Activated T-cell treated with anti-CD3 and anti-CD28 coated beads for 1 hour (primary cell): ENCODE measurements at regions not wholly inside any gene's neighbourhood (a gene's known extent, or its start where the extent isn't known, plus 50 kb on each side); places are given as distances from the start of the nearest gene placed in this dataset.
"Not testable (repeated sequence)": the region's sequence is repeated elsewhere in the genome, so short reads cannot be mapped to it uniquely, and the experiment has no call there.

ENCODE experiments used
- DNase-seq: peaks from one replicate; pipeline ENCODE4 v3.0.0-alpha.2; 2020; ENCODE audit warnings: low read depth

DNA sequence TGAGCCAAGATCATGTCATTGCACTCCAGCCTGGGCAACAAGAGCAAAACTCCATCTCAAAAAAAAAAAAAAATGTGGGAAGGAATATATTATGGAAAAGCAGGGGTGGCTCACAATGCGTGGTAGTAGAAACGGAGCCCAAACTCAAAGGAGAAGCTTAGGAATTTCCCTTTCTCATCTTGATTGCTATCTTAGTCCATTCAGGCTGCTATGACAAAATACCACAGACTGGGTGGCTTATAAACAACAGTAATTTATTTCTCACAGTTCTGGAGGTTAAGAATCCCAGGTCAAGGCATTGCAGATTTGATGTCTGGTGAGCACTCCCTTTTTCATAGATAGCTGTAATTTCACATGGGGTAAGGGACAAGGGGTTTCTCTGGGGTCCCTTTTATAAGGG lies 153.8 kb upstream of the KRR1 start:
- DNase-seq: no peak

DNA sequence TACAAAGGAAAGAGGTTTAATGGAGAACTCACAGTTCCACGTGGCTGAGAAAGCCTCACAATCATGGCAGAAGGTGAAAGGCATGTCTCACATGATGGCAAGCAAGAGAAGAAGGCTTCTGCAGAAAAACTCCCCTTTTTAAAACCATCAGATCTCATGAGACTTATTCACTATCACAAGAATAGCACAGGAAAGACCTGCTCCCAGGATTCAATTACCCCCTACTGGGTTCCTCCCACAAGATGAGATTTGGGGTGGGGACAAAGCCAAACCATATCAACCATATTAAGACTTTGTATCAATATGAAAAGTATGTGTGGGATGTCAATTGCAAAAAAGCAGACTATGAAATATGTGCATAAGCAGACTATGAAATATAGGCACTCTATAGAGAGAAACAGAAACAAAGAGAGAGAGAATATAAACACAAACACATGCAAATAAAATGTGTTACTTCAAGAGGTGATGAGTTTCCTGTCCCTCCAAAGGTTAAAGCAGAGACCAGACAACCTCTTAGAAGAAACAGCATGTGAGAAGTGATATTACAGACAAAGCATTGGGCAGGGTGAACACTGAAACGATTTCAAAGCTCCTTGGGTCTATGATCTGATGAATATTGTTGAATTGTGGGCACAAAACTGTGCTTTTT lies 151.2 kb upstream of the KRR1 start:
- DNase-seq: no peak

DNA sequence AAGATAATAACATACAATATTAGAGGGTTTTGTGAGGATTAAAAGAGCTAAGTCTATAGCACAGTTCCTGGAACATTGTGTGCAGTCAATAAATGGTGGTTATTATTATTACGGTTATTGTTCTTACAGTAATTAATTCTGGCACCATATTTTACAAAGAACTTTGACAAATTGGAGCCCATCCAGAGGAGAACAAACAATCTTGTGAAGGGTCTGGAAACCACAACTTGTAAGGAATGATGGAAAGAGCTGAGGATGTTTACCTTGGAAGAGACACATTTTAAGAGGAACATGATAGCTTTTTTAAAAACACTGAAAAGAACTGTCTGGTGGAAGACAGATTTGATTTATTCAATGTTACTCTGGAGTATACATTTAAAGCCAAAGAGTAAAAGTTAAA lies 150.5 kb upstream of the KRR1 start:
- no peak for DNase-seq

DNA sequence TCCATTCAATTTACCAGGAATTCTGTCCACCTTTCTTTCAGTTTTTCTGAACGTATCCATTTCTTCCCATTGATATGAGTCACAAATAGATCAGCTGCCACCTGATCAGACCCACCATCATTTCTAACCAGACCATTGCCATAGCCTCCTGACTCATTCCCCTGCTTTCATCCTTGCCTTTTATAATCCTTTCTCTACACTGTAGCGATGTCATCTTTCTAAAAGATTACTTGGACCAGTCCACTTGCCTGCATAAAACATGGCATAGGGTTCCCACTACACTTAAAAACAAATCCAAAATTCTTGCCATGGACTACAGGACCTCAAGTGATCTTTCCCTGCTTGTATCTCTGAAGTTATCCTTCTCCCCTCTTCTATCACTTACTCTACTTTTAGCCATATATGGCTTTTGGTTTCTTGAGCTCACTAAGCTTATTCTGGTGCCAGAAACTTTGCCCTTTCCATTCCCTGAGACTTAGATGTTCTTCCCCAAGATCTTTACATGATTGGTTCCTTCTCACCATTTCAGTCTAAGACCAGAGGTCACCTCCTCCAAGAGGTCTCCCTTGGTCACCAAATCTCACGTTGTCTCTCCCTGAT lies 149.5 kb upstream of the KRR1 start:
- DNase-seq: no peak

DNA sequence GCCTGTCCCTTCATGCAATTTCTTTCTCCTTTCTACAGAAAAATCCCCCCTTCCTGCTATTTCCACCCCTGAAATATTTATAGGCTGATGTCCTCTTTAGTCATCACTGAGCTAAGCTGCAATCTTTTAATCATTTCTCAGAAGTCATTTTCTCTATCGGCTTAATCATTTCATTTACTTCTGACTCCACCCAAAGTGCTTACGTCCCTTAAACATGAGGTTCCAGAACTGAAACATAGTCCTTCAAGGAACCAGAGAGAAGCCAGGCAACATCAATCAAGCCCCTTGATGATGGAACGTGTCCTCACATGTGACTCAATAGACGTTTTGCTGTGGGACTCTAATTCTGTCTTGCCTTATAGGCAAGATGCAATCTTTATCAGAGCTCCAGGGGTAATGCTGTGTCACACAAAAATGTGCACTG lies 148.7 kb upstream of the KRR1 start:
- DNase-seq: no peak

DNA sequence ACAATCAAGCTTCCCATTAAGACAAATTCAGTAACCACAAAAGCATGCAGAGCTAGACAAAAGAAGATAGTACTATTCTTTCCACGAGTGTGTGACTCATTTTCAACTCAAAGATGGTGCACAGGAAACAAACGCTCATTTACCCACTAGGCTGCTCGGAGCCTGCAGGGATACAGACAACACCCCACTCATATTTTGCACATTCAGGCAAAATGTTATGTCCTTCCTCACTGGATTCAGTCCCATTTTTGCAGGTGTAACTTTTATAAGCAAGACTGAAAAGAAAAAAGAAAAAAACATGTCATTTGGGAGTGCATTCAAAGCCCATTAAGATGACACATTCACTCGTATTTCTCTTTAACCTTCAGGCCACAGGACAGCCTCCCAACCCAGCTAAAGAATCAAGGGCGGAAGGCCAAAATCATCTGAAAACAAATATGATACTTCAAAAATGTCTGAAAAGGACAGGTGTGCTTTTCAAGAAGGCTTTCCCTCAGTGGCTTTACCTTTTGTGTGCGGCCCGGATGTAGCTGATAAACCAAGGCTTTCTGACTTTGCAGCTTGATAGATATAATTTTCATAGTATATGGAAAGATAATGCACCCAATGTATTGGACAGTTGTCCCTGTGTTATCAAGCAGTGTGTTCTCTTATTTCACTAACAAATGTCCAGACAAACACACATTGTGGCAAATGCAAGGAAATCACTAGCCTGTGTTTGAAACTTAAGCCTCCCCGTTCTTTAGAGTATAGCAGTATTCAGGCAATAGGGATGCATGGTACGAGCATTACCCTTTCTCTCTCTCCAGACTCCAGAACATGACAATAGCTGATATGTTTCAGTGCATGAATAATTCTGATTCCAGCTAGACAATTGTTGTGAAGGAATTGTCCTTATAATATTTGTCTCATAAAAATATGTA lies 147.8 kb upstream of the KRR1 start:
- no peak for DNase-seq

DNA sequence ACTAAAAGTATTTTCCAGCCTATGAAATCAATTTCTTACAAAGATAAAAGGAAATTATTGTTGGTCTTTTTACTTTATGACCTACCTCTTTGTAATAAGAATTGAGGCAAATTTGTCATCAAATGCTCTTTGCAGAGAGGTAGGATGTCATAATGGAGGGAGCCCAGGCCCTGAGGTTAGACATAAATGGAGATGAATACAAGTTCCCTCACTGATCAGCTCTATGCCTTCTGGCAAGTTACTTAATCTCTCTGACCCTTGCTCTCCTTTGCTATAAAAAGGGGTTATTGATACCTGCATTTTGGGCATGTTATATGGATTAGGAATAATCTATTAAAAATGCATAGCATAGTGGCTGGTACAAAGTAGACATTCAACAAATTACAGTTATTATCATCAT lies 146.9 kb upstream of the KRR1 start:
- no peak for DNase-seq

DNA sequence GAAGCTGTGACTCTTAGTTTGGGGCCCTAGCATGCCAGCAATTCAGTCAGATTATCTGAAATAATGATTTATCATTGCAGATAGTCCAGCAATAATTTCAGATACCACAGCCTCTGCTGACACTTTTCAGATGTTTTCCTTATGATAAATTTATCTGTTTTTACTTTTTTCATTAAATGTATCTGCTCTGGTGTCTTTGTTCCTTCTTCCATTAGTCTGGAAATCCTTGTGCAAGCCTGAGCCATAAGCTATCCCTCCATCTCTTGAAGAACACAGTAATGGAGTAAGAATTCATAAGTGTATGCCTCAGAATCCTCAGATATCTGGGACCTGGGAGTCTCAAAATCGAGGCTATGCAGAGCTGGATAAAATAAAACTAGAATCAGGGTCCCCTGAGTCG lies 146.4 kb upstream of the KRR1 start:
- no peak for DNase-seq

DNA sequence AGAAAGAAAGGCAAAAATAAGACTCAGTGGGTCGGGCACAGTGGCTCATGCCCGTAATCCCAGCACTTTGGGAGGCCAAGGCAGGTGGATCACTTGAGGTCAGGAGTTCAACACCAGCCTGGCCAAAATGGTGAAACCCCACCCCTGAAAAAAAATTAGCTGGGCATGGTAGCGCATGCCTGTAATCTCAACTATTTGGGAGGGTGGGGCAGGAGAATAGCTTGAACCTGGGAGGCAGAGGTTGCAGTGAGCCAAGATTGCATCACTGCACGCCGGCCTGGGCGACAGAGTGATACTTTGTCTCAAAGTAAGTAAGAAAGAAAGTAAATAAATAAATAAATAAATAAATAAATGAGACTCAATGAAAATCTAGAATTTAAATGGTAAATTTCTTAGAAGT lies 145.9 kb upstream of the KRR1 start:
- DNase-seq: not testable (repeated sequence)

DNA sequence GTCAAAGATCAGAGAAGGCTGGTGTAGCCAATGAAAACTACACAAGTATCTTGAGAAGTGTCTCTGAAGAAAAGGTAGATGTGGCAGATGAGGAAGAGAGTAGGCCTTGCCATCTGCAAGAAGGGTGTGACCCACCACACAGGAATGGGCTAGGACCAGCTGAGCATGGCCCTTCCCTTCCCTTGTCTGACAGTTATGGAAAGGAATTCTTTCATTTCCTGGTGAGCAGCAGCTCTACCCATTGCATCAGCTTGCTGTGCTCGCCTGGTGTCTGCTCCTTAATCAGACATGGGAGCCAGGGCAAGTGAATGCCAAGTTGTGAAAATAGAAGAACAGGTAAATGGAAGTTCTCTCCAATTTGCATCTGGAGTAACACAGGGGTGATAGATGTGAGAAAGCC lies 145.2 kb upstream of the KRR1 start:
- no peak for DNase-seq

DNA sequence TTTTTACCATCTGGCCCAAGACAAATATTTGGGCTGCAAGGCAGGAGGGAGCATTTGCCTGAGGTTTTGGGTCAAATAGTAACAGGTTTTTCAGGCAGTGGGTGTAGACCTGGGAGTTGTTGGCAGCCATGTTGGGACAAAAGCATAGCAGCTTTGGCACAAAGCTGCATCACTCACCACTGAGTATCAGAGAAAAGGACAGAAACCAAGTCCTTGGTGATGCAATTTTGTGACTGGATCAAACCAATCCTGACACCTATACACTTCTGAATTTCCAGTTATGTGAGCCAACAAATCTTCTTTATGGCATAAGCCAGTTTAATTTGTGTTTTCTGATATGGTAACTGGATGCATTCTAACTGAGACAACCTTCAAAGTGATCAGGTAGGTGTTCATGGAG lies 144.8 kb upstream of the KRR1 start:
- DNase-seq: no peak

DNA sequence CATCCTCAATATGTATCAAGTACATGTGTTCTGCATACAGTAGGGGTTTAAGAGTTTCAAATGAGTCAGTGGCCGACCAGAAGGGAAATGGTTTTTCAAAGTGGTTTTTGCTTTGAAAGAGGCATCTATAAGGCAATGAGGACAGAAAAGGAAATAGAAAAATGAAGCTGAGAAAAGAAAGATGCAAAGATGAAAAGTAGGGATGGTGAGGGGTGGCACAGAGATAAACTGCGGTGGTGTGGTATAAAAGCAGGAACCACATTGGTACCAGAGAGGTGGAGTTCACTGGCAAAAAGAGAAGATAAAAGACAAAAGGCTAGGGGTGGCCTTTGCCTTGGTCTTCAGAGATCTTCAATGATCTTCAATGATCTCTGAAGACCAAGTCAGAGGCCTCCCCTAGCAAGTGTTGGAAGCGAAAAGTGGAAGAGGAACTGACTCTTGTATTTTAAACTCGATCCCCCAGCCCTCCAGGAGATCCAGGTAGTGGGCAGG lies 144.0 kb upstream of the KRR1 start:
- DNase-seq: no peak

DNA sequence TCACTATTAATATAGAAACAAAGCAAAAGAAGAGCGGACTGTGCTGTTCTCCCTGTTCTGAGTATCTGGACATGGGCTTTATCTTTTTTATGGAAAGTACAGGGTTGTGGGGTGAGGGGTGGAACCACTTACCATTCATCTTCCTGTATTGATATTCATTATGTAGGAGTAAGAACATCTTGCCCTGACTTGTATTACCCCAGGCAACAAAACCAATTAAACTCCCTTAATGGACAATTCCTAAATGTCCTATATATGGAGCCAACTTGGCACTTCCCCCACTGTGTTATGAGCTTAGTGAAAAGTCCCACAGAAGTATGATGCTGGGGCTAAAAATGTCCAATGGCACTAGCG lies 139.9 kb upstream of the KRR1 start:
- DNase-seq: no peak

DNA sequence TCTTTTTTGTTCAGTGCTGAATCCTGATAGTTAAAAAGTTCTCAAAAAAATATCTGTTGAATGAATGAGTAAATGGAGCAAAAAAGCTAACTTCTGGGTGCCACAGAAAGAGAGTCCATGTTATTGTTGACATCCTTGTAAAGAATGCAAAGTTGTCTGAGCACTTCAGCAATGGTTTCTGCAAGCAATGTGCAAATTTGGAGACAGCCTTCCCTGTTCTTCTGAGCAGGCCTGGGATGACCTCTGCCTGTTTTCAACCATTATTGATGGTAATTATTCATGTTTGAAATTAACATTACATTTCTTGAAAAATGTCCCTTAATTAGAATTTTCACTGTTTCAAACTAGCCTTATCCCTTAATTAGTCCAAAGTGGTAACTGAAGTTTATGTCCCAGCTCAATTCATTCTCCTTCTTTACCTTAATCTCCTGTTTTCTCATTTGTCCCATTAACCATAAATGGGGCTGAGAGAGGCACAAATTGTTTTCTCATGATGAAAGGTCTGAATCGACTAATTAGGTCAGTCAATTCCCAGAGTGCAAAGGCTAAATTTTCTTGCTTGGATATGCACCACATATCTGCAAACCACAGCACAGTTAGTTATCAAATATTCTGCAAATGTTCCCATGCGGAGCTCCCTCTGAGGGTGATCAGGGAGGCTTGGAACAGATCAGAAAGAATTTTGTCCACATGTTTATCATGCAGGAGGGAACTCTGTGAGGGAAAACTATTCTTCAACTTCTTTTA lies 139.4 kb upstream of the KRR1 start:
- DNase-seq: no peak

DNA sequence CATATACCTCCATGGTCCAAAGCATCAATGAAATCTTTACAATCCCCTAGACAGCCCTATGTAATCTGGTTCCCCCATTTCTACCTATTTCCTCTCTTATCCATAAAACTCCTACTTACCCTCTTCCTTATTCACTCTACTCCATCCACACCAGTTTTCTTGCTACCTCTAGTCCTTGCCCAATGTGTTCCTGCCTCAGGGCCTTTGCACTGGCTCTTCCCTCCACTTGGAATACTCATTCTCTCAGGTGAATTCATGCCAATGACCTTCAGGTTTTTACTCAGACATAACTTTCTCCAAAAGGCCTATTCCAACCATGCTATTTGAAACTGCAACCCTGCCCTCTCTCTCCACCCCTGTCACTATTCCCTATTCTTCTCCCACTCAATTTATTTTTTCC lies 138.7 kb upstream of the KRR1 start:
- no peak for DNase-seq

DNA sequence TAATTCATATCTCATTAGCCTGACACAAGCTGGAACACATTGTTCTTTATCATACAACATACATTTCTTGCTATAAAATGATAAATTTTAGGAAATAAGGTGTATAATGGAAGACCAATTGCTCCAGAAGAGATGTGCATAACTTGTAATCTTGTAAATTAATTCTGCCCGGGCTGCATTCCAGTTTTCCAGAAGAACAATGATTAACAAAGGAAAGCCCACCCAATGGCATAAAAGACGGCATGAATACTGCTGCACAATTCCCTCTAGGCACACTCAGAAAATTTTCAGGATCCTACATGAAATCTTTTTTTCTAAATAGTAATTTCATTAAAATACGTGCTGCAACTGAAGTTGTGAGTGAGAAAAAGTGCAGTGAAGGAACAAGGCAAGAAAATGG lies 137.4 kb upstream of the KRR1 start:
- no peak for DNase-seq

DNA sequence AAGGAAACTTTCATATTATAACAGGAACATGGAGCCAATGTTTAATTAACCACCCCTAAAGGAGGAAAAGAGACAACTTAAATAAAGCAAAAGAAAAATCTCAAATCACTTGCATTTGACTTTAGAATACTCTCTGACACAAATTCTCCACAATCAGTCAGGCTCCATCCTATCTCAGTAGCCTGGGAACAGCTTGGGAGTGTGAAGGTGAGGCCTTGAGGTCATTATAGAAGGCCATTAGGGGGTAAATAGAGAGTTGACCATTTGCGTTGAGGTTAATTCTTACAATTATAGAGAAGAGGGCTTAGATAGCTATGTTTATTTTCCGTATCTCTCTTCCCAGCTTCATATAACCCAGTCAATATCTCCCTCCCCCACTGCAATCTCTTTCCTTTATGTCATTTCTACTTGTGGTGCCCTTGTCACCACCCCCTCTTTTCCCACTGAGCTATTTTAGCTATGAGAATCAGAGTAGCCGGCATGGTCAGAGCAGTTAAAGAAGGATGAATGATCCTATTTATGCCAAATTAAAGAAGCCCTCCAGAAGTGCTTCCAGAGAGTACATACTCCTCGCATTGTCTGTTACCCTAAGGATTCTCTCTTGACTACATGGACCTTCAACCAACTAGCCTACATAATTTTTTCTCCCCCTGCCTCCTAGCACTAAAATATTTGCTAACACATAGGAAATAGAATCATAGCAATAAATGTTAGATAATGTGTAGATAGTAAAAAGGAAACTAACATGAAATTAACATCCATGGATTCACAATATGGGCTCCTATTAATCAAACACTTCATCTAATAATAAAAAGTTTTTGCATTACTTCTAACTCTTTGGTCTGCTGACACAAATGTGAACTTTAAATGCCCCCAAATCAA lies 135.2 kb upstream of the KRR1 start:
- no peak for DNase-seq

DNA sequence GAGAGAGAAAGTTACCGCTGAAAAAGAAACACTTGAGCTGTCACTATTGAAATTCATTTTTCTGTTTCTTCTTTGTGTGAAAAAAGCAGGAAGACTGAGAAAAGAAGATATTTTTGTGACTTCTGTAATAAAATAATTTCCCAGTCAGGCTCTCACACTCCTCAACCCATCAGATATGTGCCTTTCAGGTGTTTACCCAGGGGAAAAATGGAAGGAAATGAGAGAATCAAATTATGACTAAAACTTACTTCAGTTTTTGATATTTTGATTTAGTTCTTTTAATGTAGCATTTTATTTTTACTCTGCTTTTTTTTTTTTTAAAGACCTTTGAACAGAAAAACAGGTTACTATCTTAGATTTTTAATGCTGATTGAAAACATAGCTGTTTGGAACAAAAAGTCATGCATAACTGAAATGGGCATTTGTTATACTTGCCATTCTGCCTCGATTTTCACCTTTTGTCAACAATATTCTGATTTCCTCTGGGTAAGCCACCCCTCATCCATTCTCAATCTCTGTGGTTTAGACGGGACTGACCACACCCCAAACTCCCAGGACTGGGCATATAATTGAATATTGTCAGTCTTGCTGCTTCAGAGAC lies 133.2 kb upstream of the KRR1 start:
- no peak for DNase-seq

DNA sequence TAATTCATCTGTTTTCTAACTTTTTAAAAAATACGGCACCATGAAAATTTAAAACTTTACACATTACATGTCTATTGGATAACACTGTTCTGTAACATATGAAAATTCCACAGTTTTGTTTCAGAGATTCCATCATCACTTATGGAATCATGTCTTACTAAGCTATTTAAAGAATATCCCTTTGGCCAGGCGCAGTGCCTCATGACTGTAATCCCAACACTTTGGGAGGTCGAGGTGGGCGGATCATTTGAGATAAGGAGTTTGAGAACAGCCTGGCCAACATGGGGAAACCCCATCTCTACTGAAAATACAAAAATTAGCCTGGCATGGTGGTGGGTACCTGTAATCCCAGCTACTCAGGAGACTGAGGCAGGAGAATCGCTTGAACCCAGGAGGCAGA lies 131.7 kb upstream of the KRR1 start:
- DNase-seq: not testable (repeated sequence)

DNA sequence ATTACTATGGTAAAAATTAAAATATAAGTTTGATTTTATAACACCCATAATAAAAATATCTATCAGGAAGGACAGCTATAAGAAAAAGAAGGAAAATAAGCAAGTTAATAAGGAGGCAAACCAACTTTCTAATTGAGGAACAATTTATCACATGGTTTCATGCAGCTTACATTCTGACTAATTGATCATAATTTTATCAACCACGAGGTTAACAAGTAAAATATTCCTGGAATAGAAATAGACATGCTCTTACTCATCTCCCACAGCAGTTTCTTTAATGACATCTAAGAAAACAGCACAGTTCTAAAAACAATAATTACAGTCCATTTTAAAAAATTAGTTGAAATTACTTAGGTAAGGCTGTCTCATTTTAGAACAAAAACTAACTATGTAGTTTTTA lies 130.8 kb upstream of the KRR1 start:
- no peak for DNase-seq
